Neural progenitor cell (in vitro differentiated cells): ENCODE measurements at regions not wholly inside any gene's neighbourhood (a gene's known extent, or its start where the extent isn't known, plus 50 kb on each side); places are given as distances from the start of the nearest gene placed in this dataset.

ENCODE experiments used
- DNase-seq: peaks from one replicate; pipeline ENCODE4 v3.0.0-alpha.2; 2016; ENCODE audit warnings: low spot score
- H2AFZ ChIP-seq: fragments of 200-600 bp; sonication (generic); replicated peaks from 2 replicates; pipeline ENCODE4 v1.6.1; 2016; ENCODE audit warnings: antibody characterized with exemption
- H3F3A ChIP-seq: fragments of 200-600 bp; sonication (generic); 2 replicates; pipeline ENCODE4 v1.6.1; 2016; ENCODE audit warnings: antibody characterized with exemption, low read depth
- H3K27ac ChIP-seq: fragments of 200-600 bp; sonication (generic); 2 replicates; pipeline ENCODE4 v1.5.1; 2016; ENCODE audit warnings: mild to moderate bottlenecking
- H3K27me3 ChIP-seq: fragments of 200-600 bp; sonication (generic); 2 replicates; pipeline ENCODE4 v1.6.1; 2016; ENCODE audit warnings: mild to moderate bottlenecking, moderate library complexity
- H3K36me3 ChIP-seq: fragments of 200-600 bp; sonication (generic); 2 replicates; pipeline ENCODE4 v1.5.1; 2016
- H3K4me1 ChIP-seq: fragments of 200-600 bp; sonication (generic); 2 replicates; pipeline ENCODE4 v1.6.1; 2016; ENCODE audit warnings: mixed run types
- H3K4me2 ChIP-seq: fragments of 200-600 bp; sonication (generic); 2 replicates; pipeline ENCODE4 v1.6.1; 2016
- H3K4me3 ChIP-seq: fragments of 200-600 bp; sonication (generic); 2 replicates; pipeline ENCODE4 v1.5.1; 2016
- H3K79me2 ChIP-seq: fragments of 200-600 bp; sonication (generic); 2 replicates; pipeline ENCODE4 v1.6.1; 2016; ENCODE audit warnings: low read depth
- H3K9ac ChIP-seq: fragments of 200-600 bp; sonication (generic); 2 replicates; pipeline ENCODE4 v1.6.1; 2016
- H3K9me3 ChIP-seq: fragments of 200-600 bp; sonication (generic); 2 replicates; pipeline ENCODE4 v1.5.1; 2016; ENCODE audit warnings: low read depth
- H4K20me1 ChIP-seq: fragments of 200-600 bp; sonication (generic); 2 replicates; pipeline ENCODE4 v1.6.1; 2016; ENCODE audit warnings: low read depth
- H3K27ac Mint-ChIP-seq: 3 replicates; pipeline ENCODE4 v1.8.0; 2021; ENCODE audit warnings: mixed read lengths
- H3K27me3 Mint-ChIP-seq: 2 replicates; pipeline ENCODE4 v1.8.0; 2022; ENCODE audit warnings: low read depth, mild to moderate bottlenecking, inconsistent platforms, moderate library complexity, mixed read lengths; ENCODE audit not compliant: insufficient read depth
- H3K36me3 Mint-ChIP-seq: 3 replicates; pipeline ENCODE4 v1.8.0; 2021; ENCODE audit warnings: mixed read lengths
- H3K4me1 Mint-ChIP-seq: 3 replicates; pipeline ENCODE4 v1.8.0; 2021; ENCODE audit warnings: mixed read lengths
- H3K4me3 Mint-ChIP-seq: 3 replicates; pipeline ENCODE4 v1.8.0; 2021; ENCODE audit warnings: mild to moderate bottlenecking, moderate library complexity, mixed read lengths
- H3K9me3 Mint-ChIP-seq: 3 replicates; pipeline ENCODE4 v1.8.0; 2020; ENCODE audit warnings: mixed read lengths
- CTCF ChIP-seq: fragments of 200-600 bp; sonication (generic); IDR thresholded peaks from 2 replicates; pipeline ENCODE4 v1.5.1; 2017; ENCODE audit warnings: antibody characterized with exemption, mild to moderate bottlenecking
- EZH2 ChIP-seq: fragments of 200-600 bp; sonication (generic); IDR thresholded peaks from 2 replicates; pipeline ENCODE4 v1.6.1; 2017; ENCODE audit warnings: antibody characterized with exemption, mild to moderate bottlenecking, moderate library complexity
- EZH2phosphoT487 ChIP-seq: fragments of 200-600 bp; sonication (generic); IDR thresholded peaks from 2 replicates; pipeline ENCODE4 v1.6.1; 2017; ENCODE audit warnings: antibody characterized with exemption

GRCh38 chr20:40476461-40476860, 212.6 kb downstream of the MAFB start:
- H3K4me3 ChIP-seq, result no peak overlapping the region
- no peak for DNase-seq

GRCh38 chr20:40472905-40473304, 216.1 kb downstream of the MAFB start:
- Histone ChIP-seq H3K27ac (no peak overlapping the region), H3K4me3 (no peak overlapping the region), H3K4me2 (no peak overlapping the region), H3K9ac (no peak overlapping the region), H3K4me1 (no peaks in the 10 kb centered on the region), H3K9me3 (no peaks in the 10 kb centered on the region), H4K20me1 (no peaks in the 10 kb centered on the region), H3F3A (no peaks in the 10 kb centered on the region), H3K79me2 (no peaks in the 10 kb centered on the region), H3K36me3 (no peaks in the 10 kb centered on the region), H2AFZ (no peak overlapping the region), H3K27me3 (no peaks in the 10 kb centered on the region)
- Mint-ChIP-seq H3K36me3 (no peaks in the 10 kb centered on the region), H3K4me1 (no peaks in the 10 kb centered on the region), H3K27ac (no peak overlapping the region), H3K4me3 (no peak overlapping the region), H3K27me3 (no peaks in the 10 kb centered on the region), H3K9me3 (no peaks in the 10 kb centered on the region)
- TF ChIP-seq EZH2phosphoT487 (no peak), EZH2 (no peak), CTCF (no peak)
- DNase-seq, result no peak

More at GRCh38 chr20:40476461-40476860, 212.6 kb downstream of the MAFB start:
- Histone ChIP-seq H3K36me3 (no peaks in the 10 kb centered on the region), H3K27ac (no peak overlapping the region), H3K27me3 (no peaks in the 10 kb centered on the region), H3K9ac (no peak overlapping the region), H3F3A (no peaks in the 10 kb centered on the region), H3K4me2 (no peak overlapping the region), H3K4me1 (no peaks in the 10 kb centered on the region), H3K9me3 (no peaks in the 10 kb centered on the region), H2AFZ (no peak overlapping the region), H3K79me2 (no peaks in the 10 kb centered on the region), H4K20me1 (no peaks in the 10 kb centered on the region)
- no peaks in the 10 kb centered on the region for H3K36me3 Mint-ChIP-seq
- no peak overlapping the region for H3K4me3 Mint-ChIP-seq
- no peak overlapping the region for H3K27ac Mint-ChIP-seq
- no peaks in the 10 kb centered on the region for H3K27me3 Mint-ChIP-seq
- no peaks in the 10 kb centered on the region for H3K9me3 Mint-ChIP-seq
- no peaks in the 10 kb centered on the region for H3K4me1 Mint-ChIP-seq
- TF ChIP-seq EZH2phosphoT487, result no peak
- no peak for TF ChIP-seq CTCF
- no peak for TF ChIP-seq EZH2

GRCh38 chr20:40471261-40471629, 217.8 kb downstream of the MAFB start:
- Histone ChIP-seq H3K36me3 (no peaks in the 10 kb centered on the region), H3K27me3 (no peaks in the 10 kb centered on the region), H4K20me1 (no peaks in the 10 kb centered on the region), H3K4me3 (no peak overlapping the region), H3K79me2 (no peaks in the 10 kb centered on the region), H3K9ac (no peak overlapping the region), H3K27ac (no peak overlapping the region), H3K4me2 (no peak overlapping the region), H3F3A (no peaks in the 10 kb centered on the region), H3K9me3 (no peaks in the 10 kb centered on the region), H2AFZ (no peak overlapping the region), H3K4me1 (no peaks in the 10 kb centered on the region)
- DNase-seq, result peak; percentile 64
- Mint-ChIP-seq H3K4me3 (no peak overlapping the region), H3K27me3 (no peaks in the 10 kb centered on the region), H3K36me3 (no peaks in the 10 kb centered on the region), H3K9me3 (no peaks in the 10 kb centered on the region), H3K4me1 (no peaks in the 10 kb centered on the region), H3K27ac (no peak overlapping the region)
- no peak for TF ChIP-seq EZH2phosphoT487
- peak; percentile 55 for TF ChIP-seq CTCF
